HG03039 (cell line): ENCODE measurements at regions not wholly inside any gene's neighbourhood (a gene's known extent, or its start where the extent isn't known, plus 50 kb on each side); places are given as distances from the start of the nearest gene placed in this dataset.

Experiments used
- ATAC-seq: cut with Tn5 transposase; IDR thresholded peaks from one replicate; pipeline ENCODE4 v1.9.1; 2021; ENCODE audit warnings: mild to moderate bottlenecking, moderate library complexity; ENCODE audit not compliant: unreplicated experiment

GRCh38 chr2:23073671-23074070, 311.3 kb upstream of the KLHL29 start:
- ATAC-seq: no peak

GRCh38 chr2:23077596-23077995, 307.4 kb upstream of the KLHL29 start:
- ATAC-seq: no peak

GRCh38 chr2:23078784-23079434, 306.1 kb upstream of the KLHL29 start:
- no peak for ATAC-seq

GRCh38 chr2:23083966-23084365, 301.0 kb upstream of the KLHL29 start:
- no peak for ATAC-seq

- no peak for ATAC-seq
Measured at GRCh38 chr2:23091019-23091418, 294.0 kb upstream of the KLHL29 start.

GRCh38 chr2:23091900-23092299, 293.1 kb upstream of the KLHL29 start:
- no peak for ATAC-seq

- ATAC-seq: no peak
Measured at GRCh38 chr2:23092831-23093230, 292.1 kb upstream of the KLHL29 start.

GRCh38 chr2:23093513-23093912, 291.5 kb upstream of the KLHL29 start:
- ATAC-seq: no peak

GRCh38 chr2:23096906-23097602, 287.9 kb upstream of the KLHL29 start:
- ATAC-seq: no peak

- ATAC-seq: no peak
Measured at GRCh38 chr2:23100406-23100805, 284.6 kb upstream of the KLHL29 start.

GRCh38 chr2:23106242-23106785, 278.7 kb upstream of the KLHL29 start:
- no peak for ATAC-seq

- ATAC-seq: no peak
Measured at GRCh38 chr2:23107327-23107941, 277.5 kb upstream of the KLHL29 start.

- no peak for ATAC-seq
Measured at GRCh38 chr2:23111263-23111662, 273.7 kb upstream of the KLHL29 start.

GRCh38 chr2:23112517-23112916, 272.5 kb upstream of the KLHL29 start:
- ATAC-seq: no peak

GRCh38 chr2:23114299-23114698, 270.7 kb upstream of the KLHL29 start:
- ATAC-seq: no peak

- ATAC-seq: no peak
Measured at GRCh38 chr2:23118313-23118712, 266.7 kb upstream of the KLHL29 start.

GRCh38 chr2:23118894-23119293, 266.1 kb upstream of the KLHL29 start:
- no peak for ATAC-seq

GRCh38 chr2:23120161-23120560, 264.8 kb upstream of the KLHL29 start:
- no peak for ATAC-seq

- ATAC-seq: no peak
Measured at GRCh38 chr2:23121968-23122648, 262.9 kb upstream of the KLHL29 start.

GRCh38 chr2:23122681-23123215, 262.2 kb upstream of the KLHL29 start:
- no peak for ATAC-seq

- ATAC-seq: no peak
Measured at GRCh38 chr2:23123686-23124085, 261.3 kb upstream of the KLHL29 start.
